GM19372 (cell line): ENCODE measurements at regions not wholly inside any gene's neighbourhood (a gene's known extent, or its start where the extent isn't known, plus 50 kb on each side); places are given as distances from the start of the nearest gene placed in this dataset.

ENCODE experiments used
- ATAC-seq: cut with Tn5 transposase; IDR thresholded peaks from one replicate; pipeline ENCODE4 v1.9.1; 2021; ENCODE audit warnings: mild to moderate bottlenecking, low read depth, moderate library complexity; ENCODE audit not compliant: unreplicated experiment

- ATAC-seq = no peak
These were observed 79.5 kb downstream of the FAM161A start for GRCh38 chr2:61774351-61774750.

GRCh38 chr2:61771904-61772845 is 81.7 kb downstream of the FAM161A start:
- no peak for ATAC-seq

GRCh38 chr2:61770746-61771145 is 83.1 kb downstream of the FAM161A start:
- no peak for ATAC-seq

DNA sequence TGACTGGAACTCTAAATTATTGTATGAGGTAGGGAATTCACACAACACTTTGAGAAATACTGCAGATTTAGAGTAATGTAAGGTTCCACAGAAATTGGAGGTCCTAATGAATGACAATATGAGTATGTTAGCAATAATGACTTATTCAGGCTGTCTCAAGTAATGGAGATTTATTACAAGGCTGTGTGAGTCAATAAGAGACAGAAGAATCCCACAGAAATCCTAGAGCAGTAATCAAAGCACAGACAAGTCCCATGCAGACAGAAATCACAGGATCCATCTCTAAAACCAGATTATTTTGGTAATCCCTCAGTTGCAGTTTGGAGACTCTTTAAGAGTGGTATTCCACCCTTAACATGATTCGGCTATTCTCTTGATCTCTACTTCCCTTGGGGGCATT is 83.6 kb downstream of the FAM161A start:
- no peak for ATAC-seq

DNA sequence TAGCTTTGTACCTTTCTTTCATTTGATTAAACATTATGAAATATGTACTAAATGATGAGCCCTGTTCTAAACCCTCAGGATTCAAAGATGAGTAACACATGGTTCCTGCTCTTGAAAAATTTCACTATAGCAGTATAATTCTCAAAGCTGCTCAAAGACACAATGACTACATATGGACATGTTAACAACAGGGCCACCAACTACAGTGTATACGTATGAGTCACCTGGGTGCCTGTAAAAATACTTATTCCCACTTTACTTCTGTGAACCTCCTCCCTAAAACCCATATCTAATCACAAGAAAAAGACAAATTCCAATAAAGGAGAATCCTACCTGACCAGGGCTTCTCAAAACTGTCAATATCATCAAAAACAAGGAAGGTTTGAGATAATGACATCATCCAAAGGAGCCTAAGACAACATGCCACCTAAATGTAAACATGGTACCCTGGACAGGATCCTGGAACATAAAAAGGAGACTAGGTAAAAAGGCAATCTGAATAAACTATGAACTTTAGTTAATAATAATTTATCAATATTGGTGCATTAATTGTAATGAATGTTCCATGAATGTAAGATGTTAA is 84.7 kb downstream of the FAM161A start:
- no peak for ATAC-seq

DNA sequence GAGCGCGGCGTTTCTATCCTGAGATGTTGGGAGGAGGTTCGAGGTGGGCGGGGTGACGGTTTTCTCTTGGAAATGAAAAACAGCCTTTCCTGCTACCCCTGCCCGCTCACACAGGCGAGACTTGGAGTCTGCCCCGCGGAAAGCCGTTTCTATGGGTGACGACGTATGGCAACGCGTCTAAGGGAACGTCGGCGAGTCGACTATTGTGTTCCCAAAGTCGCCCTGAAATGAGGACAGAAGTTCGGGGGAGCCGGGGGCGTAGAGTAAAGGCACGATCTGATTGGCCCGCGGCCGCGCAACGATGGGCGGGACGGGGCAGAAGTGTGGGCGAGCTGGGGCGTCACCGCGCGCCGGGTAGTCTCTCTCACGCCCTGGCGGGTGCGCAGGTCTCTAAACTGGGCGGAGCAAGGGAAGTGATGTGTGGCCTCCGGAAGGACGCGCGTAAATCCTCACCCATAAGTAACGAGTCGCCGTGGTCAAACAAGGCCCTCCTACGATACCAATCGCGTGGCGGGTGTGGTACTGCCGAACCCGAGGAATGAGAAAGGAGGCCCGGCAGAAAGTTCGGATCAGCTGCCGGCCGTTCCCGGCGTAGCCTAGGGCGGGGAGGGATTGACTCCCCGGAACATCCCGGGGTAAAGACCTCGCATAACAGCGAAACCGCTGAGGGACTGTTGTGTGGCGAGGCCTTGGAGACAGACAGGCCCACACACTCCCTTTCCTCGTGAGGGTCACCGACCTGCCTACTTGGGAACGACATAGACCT is 89.6 kb downstream of the FAM161A start:
- ATAC-seq = peak; percentile 95

GRCh38 chr2:61763605-61764034 is 90.2 kb downstream of the FAM161A start:
- no peak for ATAC-seq

DNA sequence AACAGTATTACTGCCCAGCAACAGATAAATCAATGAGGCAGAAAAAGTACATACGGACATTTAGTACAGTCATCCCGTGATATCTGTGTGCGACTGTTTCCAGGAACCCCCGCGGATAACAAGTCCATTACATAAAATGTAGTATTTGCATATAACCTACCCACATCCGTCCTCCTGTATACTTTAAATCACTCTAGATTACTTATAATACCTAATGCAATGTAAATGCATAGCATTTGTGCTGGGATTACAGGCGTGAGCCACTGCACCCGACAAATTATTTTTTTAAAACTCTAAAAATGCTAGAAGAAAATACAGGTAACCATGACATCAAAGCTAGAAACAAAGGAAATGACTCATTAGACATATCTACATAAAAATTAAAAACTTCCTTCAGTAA is 91.6 kb downstream of the FAM161A start:
- ATAC-seq = no peak

- ATAC-seq = no peak
These were observed 94.1 kb downstream of the FAM161A start for GRCh38 chr2:61759718-61760117.

- no peak for ATAC-seq
These were observed 94.9 kb downstream of the FAM161A start for GRCh38 chr2:61759005-61759404.

DNA sequence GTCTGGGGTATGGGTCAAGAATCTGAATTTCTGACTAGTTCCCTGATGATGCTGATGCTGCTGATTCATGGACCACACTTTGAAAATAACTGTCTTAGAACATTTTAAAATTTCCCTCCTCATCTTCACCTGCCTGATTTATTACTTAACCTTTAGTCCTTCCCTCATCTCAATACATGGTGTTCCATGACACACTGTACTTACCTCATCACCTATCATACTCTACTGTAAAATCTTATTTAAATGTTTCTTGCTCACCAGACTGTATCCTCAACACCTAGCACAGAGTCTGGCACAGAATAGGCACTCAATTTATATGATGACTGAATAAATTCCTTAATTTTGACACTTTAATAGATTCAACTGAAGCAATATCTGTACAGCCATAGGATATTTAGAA is 95.7 kb downstream of the FAM161A start:
- no peak for ATAC-seq

GRCh38 chr2:61753512-61753911 is 100.3 kb downstream of the FAM161A start:
- no peak for ATAC-seq

DNA sequence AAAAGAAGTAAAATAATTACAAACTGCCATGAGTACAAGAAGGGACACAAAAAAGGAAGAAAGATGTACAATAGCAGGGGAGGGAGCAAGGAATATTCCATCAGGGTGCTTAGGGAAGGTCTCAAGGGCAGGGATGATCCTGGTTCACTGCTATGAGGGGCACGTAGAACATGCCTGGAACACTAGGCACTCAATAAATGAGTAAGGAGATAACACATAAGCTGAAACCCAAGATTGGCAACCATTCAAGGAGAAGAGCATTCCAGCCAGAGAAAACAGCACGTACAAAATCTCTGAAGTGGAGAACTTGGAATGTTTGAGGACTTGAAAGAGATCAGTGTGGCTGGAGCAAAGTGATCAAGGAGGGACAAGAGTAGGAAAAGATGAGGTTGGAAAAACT is 103.2 kb downstream of the FAM161A start:
- no peak for ATAC-seq

- ATAC-seq = no peak
These were observed 110.9 kb downstream of the FAM161A start for GRCh38 chr2:61742955-61743354.

GRCh38 chr2:61737841-61738240 is 116.0 kb downstream of the FAM161A start:
- ATAC-seq = no peak

DNA sequence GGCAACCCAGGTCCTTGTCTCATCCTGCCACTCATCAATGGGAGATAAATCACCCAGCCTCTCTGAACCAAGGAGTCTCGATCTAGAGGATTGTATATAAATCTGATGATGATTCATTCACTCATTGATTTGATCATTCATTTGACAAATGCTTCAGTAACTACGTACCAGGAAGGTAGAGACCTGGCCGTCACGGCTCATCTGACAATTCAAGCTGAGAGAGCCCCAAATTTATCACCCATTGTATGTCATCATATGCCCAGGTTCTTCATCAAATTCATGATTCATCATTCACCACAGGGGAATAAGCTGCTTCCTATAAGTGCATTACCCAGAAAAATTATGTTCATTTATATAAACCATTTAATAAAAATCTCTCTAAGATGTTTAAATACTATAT is 116.9 kb downstream of the FAM161A start:
- no peak for ATAC-seq

GRCh38 chr2:61733563-61733962 is 120.3 kb downstream of the FAM161A start:
- ATAC-seq = no peak

GRCh38 chr2:61732787-61733186 is 121.1 kb downstream of the FAM161A start:
- ATAC-seq = no peak

- ATAC-seq = no peak
These were observed 126.1 kb downstream of the FAM161A start for GRCh38 chr2:61727746-61728145.

DNA sequence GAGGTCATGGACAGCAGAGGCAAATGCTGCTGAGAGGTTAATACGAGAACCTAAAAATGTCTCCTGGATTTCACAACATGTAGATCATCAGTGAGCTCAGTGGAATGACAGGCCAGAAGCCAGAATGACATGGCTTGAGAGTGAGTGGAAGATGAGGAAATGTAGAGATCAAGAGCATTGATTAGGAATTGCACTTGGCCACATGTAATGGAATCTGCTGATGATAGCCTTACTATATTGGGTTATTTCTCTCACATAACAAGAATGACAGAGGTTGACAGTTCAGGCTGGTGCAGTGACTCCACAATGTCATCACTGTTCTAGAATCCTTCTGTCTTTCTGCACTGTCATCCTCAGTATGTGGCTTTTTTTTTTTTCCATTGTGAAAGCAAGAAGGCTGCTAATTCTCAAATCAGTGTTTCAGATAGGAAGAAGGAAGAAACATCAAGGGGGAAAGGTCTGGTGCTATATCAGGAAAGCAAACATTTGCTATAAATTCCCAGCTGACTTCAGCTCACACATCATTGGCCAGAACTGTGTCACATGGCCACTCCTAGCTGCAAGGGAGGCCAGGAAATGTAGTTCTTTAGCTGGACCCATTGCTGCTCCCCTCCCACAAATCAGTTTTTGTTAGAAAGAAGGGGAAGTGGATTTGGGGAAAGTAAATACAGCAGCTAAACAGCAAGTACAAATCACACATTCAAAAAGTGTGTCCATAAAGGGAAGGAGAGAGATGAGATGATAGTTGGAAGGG is 127.2 kb downstream of the FAM161A start:
- no peak for ATAC-seq
